H9 (cell line): ENCODE measurements at regions not wholly inside any gene's neighbourhood (a gene's known extent, or its start where the extent isn't known, plus 50 kb on each side); places are given as distances from the start of the nearest gene placed in this dataset.

Experiments
- DNase-seq: peaks from one replicate; pipeline ENCODE4 v3.0.0-alpha.2; 2017
- H2AFZ ChIP-seq: one replicate; pipeline ENCODE4 v1.6.1; 2013; ENCODE audit warnings: mild to moderate bottlenecking, low read length, control low read depth, moderate library complexity
- H2AK5ac ChIP-seq: 2 replicates; pipeline ENCODE4 v1.6.1; 2013; ENCODE audit warnings: low read length, control low read depth, mixed read lengths; ENCODE audit not compliant: insufficient read length
- H2BK120ac ChIP-seq: one replicate; pipeline ENCODE4 v1.6.1; 2013; ENCODE audit warnings: low read depth, mild to moderate bottlenecking, low read length, control low read depth, inconsistent platforms; ENCODE audit not compliant: poor library complexity, severe bottlenecking
- H2BK12ac ChIP-seq: 2 replicates; pipeline ENCODE4 v1.6.1; 2013; ENCODE audit warnings: low read length, control low read depth, mixed read lengths, low read depth; ENCODE audit not compliant: insufficient read length
- H2BK15ac ChIP-seq: 2 replicates; pipeline ENCODE4 v1.6.1; 2013; ENCODE audit warnings: low read depth, low read length, control low read depth
- H2BK20ac ChIP-seq: one replicate; pipeline ENCODE4 v1.6.1; 2013; ENCODE audit warnings: low read depth, mild to moderate bottlenecking, low read length, control low read depth, inconsistent platforms; ENCODE audit not compliant: poor library complexity, severe bottlenecking
- H2BK5ac ChIP-seq: 2 replicates; pipeline ENCODE4 v1.6.1; 2013; ENCODE audit warnings: low read length, control low read depth, mixed read lengths; ENCODE audit not compliant: insufficient read length
- H3K14ac ChIP-seq: 2 replicates; pipeline ENCODE4 v1.6.1; 2013; ENCODE audit warnings: low read length, control low read depth; ENCODE audit not compliant: insufficient read depth
- H3K18ac ChIP-seq: 2 replicates; pipeline ENCODE4 v1.6.1; 2013; ENCODE audit warnings: low read depth, mild to moderate bottlenecking, mixed read lengths, low read length, control low read depth; ENCODE audit not compliant: insufficient read length
- H3K23ac ChIP-seq: 2 replicates; pipeline ENCODE4 v1.6.1; 2013; ENCODE audit warnings: low read length, control low read depth, mixed read lengths, low read depth; ENCODE audit not compliant: insufficient read length
- H3K23me2 ChIP-seq: 2 replicates; pipeline ENCODE4 v1.6.1; 2013; ENCODE audit warnings: low read depth, mild to moderate bottlenecking, mixed read lengths, low read length, control low read depth; ENCODE audit not compliant: insufficient read length, poor library complexity, severe bottlenecking
- H3K27ac ChIP-seq: 2 replicates; pipeline ENCODE4 v1.5.1; 2013; ENCODE audit warnings: low read length, control low read depth, mixed read lengths, low read depth; ENCODE audit not compliant: insufficient read length
- H3K27me3 ChIP-seq: 2 replicates; pipeline ENCODE4 v1.6.1; 2013; ENCODE audit warnings: low read length, control low read depth, inconsistent platforms; ENCODE audit not compliant: insufficient read depth
- H3K4ac ChIP-seq: 2 replicates; pipeline ENCODE4 v1.6.1; 2013; ENCODE audit warnings: low read depth, mild to moderate bottlenecking, control low read depth, inconsistent platforms, low read length, moderate library complexity
- H3K4me1 ChIP-seq: 2 replicates; pipeline ENCODE4 v1.6.1; 2013; ENCODE audit warnings: low read length, control low read depth, inconsistent platforms; ENCODE audit not compliant: insufficient read depth
- H3K4me2 ChIP-seq: 2 replicates; pipeline ENCODE4 v1.6.1; 2013; ENCODE audit warnings: low read length, control low read depth, mixed read lengths; ENCODE audit not compliant: insufficient read length, insufficient read depth
- H3K56ac ChIP-seq: 2 replicates; pipeline ENCODE4 v1.6.1; 2013; ENCODE audit warnings: low read depth, mild to moderate bottlenecking, mixed read lengths, low read length, control low read depth; ENCODE audit not compliant: insufficient read length
- H3K79me1 ChIP-seq: 2 replicates; pipeline ENCODE4 v1.6.1; 2013; ENCODE audit warnings: low read depth, mild to moderate bottlenecking, moderate library complexity, low read length, control low read depth, inconsistent platforms; ENCODE audit not compliant: insufficient read depth, poor library complexity, severe bottlenecking
- H3K79me2 ChIP-seq: 2 replicates; pipeline ENCODE4 v1.6.1; 2013; ENCODE audit warnings: low read length, control low read depth, inconsistent platforms; ENCODE audit not compliant: insufficient read depth
- H3K9ac ChIP-seq: 2 replicates; pipeline ENCODE4 v1.6.1; 2013; ENCODE audit warnings: low read length, control low read depth, mixed read lengths; ENCODE audit not compliant: insufficient read length; ENCODE audit errors: extremely low read depth
- H3K9me3 ChIP-seq: one replicate; pipeline ENCODE4 v1.6.1; 2013; ENCODE audit warnings: low read depth, low read length, inconsistent platforms; ENCODE audit not compliant: control insufficient read depth
- H3T11ph ChIP-seq: one replicate; pipeline ENCODE4 v1.6.1; 2013; ENCODE audit warnings: mild to moderate bottlenecking, low read length, control low read depth, inconsistent platforms
- H4K20me1 ChIP-seq: one replicate; pipeline ENCODE4 v1.6.1; 2013; ENCODE audit not compliant: control insufficient read depth, insufficient read length, insufficient read depth
- H4K5ac ChIP-seq: 2 replicates; pipeline ENCODE4 v1.6.1; 2013; ENCODE audit warnings: low read depth, mild to moderate bottlenecking, mixed read lengths, low read length, control low read depth; ENCODE audit not compliant: insufficient read length
- H4K8ac ChIP-seq: replicated peaks from 2 replicates; pipeline ENCODE4 v1.6.1; 2013; ENCODE audit warnings: low read length, control low read depth, mixed read lengths, low read depth; ENCODE audit not compliant: insufficient read length
- H4K91ac ChIP-seq: 2 replicates; pipeline ENCODE4 v1.6.1; 2013; ENCODE audit warnings: low read depth, mild to moderate bottlenecking, moderate library complexity, mixed read lengths, low read length, control low read depth; ENCODE audit not compliant: insufficient read length
- H3K27ac Mint-ChIP-seq, 3 experiments: 2 replicates in 2 of 3; 3 replicates in 1 of 3; pipeline ENCODE4 v1.8.0; 2020 to 2021; ENCODE audit warnings: mixed read lengths in 3 of 3, mild to moderate bottlenecking in 1 of 3, moderate library complexity in 1 of 3
- H3K27me3 Mint-ChIP-seq: 2 replicates; pipeline ENCODE4 v1.8.0; 2021; ENCODE audit warnings: low read depth, mild to moderate bottlenecking, moderate library complexity, mixed read lengths
- H3K36me3 Mint-ChIP-seq, 3 experiments: 2 replicates in 2 of 3; 3 replicates in 1 of 3; pipeline ENCODE4 v1.8.0; 2020 to 2021; ENCODE audit warnings: low read depth in 3 of 3, mixed read lengths in 3 of 3; ENCODE audit not compliant: insufficient read depth in 1 of 3
- H3K4me1 Mint-ChIP-seq, 2 experiments: 2 replicates each; pipeline ENCODE4 v1.8.0; 2020; ENCODE audit warnings: mixed read lengths in 2 of 2
- H3K4me3 Mint-ChIP-seq, 2 experiments: 2 replicates in 1 of 2; 3 replicates in 1 of 2; pipeline ENCODE4 v1.8.0; 2020 to 2021; ENCODE audit warnings: mild to moderate bottlenecking in 2 of 2, mixed read lengths in 2 of 2, moderate library complexity in 1 of 2
- H3K9me3 Mint-ChIP-seq, 2 experiments: 2 replicates in 1 of 2; 3 replicates in 1 of 2; pipeline ENCODE4 v1.8.0; 2020; ENCODE audit warnings: mild to moderate bottlenecking in 2 of 2, mixed read lengths in 2 of 2, moderate library complexity in 1 of 2
- CTCF ChIP-seq: fragments of 200-600 bp; sonication (generic); conservative IDR thresholded peaks from 3 replicates; pipeline ENCODE4 v1.8.0; 2021; ENCODE audit warnings: antibody characterized with exemption, mild to moderate bottlenecking
- WGBS: extraction: QIAGEN DNeasy Blood & Tissue Kit; methylation state at CpG from one replicate; pipeline ENCODE4 v1.1.7; 2013; ENCODE audit warnings: missing lambda C conversion rate, low lambda C conversion rate, mixed read lengths; ENCODE audit not compliant: insufficient read length; ENCODE audit errors: extremely low coverage; 5-methylcytosine and 5-hydroxymethylcytosine counted together

DNA sequence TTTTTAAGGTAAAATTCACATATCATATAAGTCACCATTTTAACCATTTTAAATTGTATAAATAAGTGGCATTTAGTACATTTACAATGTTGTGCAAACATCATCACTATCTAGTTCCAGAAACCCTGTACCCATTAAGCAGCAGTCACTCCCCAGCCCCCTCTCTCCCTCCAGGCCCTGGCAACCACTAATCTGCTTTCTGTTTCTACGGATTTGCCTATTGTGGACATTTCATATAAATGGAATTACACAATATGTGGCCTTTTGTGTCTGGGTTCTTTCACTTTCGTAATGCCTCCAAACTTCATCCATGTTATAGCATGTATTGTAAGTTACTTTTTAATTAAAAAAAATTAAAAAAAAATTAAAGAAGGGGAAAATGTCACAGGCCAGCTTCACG lies 58.0 kb upstream of the RAB3GAP2 start:
- Histone ChIP-seq H4K8ac (no peak overlapping the region), H3K27ac (no peak overlapping the region), H3K79me2 (no peaks in the 10 kb centered on the region), H3K9ac (no peak overlapping the region), H3K79me1 (no peaks in the 10 kb centered on the region), H3K14ac (no peak overlapping the region), H4K91ac (no peak overlapping the region), H4K20me1 (no peaks in the 10 kb centered on the region), H3K27me3 (no peaks in the 10 kb centered on the region), H2AK5ac (no peak overlapping the region), H2BK120ac (no peak overlapping the region), H3K4me2 (no peak overlapping the region), H2BK12ac (no peak overlapping the region), H2AFZ (no peak overlapping the region), H2BK20ac (peak overlapping the region; percentile 60), H3K9me3 (no peaks in the 10 kb centered on the region), H3T11ph (no peak overlapping the region), H3K4ac (no peak overlapping the region), H3K23ac (no peak overlapping the region), H2BK15ac (no peak overlapping the region), H3K4me1 (no peaks in the 10 kb centered on the region; the same call in 1 of the 2 replicates), H2BK5ac (no peak overlapping the region), H3K18ac (no peak overlapping the region), H4K5ac (no peak overlapping the region), H3K56ac (no peak overlapping the region), H3K23me2 (no peaks in the 10 kb centered on the region)
- no peak overlapping the region for H3K4me3 Mint-ChIP-seq
- WGBS, result no CpG with 5 or more reads among the region's 3 CpGs
- no peaks in the 10 kb centered on the region for H3K27me3 Mint-ChIP-seq
- DNase-seq, result no peak
- H3K4me1 Mint-ChIP-seq, result peaks cover 47 to 49% of the 10 kb centered on the region in 2 experiments
- H3K36me3 Mint-ChIP-seq, result no peaks in the 10 kb centered on the region; a peak in 1 of 7 replicates
- no peaks in the 10 kb centered on the region for H3K9me3 Mint-ChIP-seq
- TF ChIP-seq CTCF, result no peak
- no peak overlapping the region for H3K27ac Mint-ChIP-seq
